WERI-Rb-1 (cell line): ENCODE measurements at regions not wholly inside any gene's neighbourhood (a gene's known extent, or its start where the extent isn't known, plus 50 kb on each side); places are given as distances from the start of the nearest gene placed in this dataset.
A peak's percentile ranks its signal among the peaks of the same experiment; 100 is the strongest.

ENCODE experiments used
- DNase-seq: peaks from one replicate; pipeline ENCODE4 v3.0.0-alpha.2; 2020
- H3K27ac ChIP-seq: fragments of 250-450 bp; sonication (Bioruptor Pico); 2 replicates; pipeline ENCODE4 v1.5.1; 2020; ENCODE audit warnings: mild to moderate bottlenecking, moderate library complexity
- H3K27me3 ChIP-seq: fragments of 250-450 bp; sonication (Bioruptor Pico); 2 replicates; pipeline ENCODE4 v1.5.1; 2021; ENCODE audit warnings: mild to moderate bottlenecking, low read depth, moderate library complexity; ENCODE audit not compliant: insufficient read depth, severe bottlenecking
- H3K36me3 ChIP-seq: fragments of 250-450 bp; sonication (Bioruptor Pico); 2 replicates; pipeline ENCODE4 v1.5.1; 2020; ENCODE audit warnings: mild to moderate bottlenecking, moderate library complexity
- H3K4me3 ChIP-seq: 2 replicates; pipeline ENCODE4 v1.5.1; 2011; ENCODE audit warnings: low read depth, mild to moderate bottlenecking, control low read depth, low read length
- H3K9me3 ChIP-seq: fragments of 250-450 bp; sonication (Bioruptor Pico); 2 replicates; pipeline ENCODE4 v1.5.1; 2021; ENCODE audit warnings: mild to moderate bottlenecking, moderate library complexity; ENCODE audit not compliant: severe bottlenecking
- CTCF ChIP-seq: IDR thresholded peaks from 2 replicates; pipeline ENCODE4 v1.5.1; 2011; ENCODE audit warnings: low read depth, mild to moderate bottlenecking, control low read depth, inconsistent platforms, low read length

- no peak overlapping the region for H3K4me3 ChIP-seq
- no peaks in the 10 kb centered on the region for H3K36me3 ChIP-seq
- no peak for DNase-seq
- no peaks in the 10 kb centered on the region for H3K27me3 ChIP-seq
- no peak overlapping the region for H3K27ac ChIP-seq
- no peak for TF ChIP-seq CTCF
- peaks cover 2% of the 10 kb centered on the region for H3K9me3 ChIP-seq
These were observed 160.1 kb upstream of the PKN2 start for GRCh38 chr1:88523854-88524528.

GRCh38 chr1:88526456-88526855, 157.6 kb upstream of the PKN2 start:
- Histone ChIP-seq H3K36me3 (no peaks in the 10 kb centered on the region), H3K9me3 (peaks cover 2% of the 10 kb centered on the region), H3K27ac (no peak overlapping the region), H3K4me3 (no peak overlapping the region), H3K27me3 (no peaks in the 10 kb centered on the region)
- DNase-seq, result no peak
- TF ChIP-seq CTCF, result no peak

GRCh38 chr1:88528792-88529191, 155.3 kb upstream of the PKN2 start:
- H3K4me3 ChIP-seq, result no peak overlapping the region
- TF ChIP-seq CTCF, result no peak
- H3K9me3 ChIP-seq, result no peaks in the 10 kb centered on the region
- no peaks in the 10 kb centered on the region for H3K27me3 ChIP-seq
- no peak for DNase-seq
- H3K36me3 ChIP-seq, result no peaks in the 10 kb centered on the region
- no peak overlapping the region for H3K27ac ChIP-seq

- no peaks in the 10 kb centered on the region for H3K36me3 ChIP-seq
- no peak overlapping the region for H3K4me3 ChIP-seq
- H3K9me3 ChIP-seq, result no peaks in the 10 kb centered on the region
- no peak overlapping the region for H3K27ac ChIP-seq
- DNase-seq, result no peak
- no peaks in the 10 kb centered on the region for H3K27me3 ChIP-seq
- TF ChIP-seq CTCF, result no peak
These were observed 154.5 kb upstream of the PKN2 start for GRCh38 chr1:88529581-88529980.

GRCh38 chr1:88530246-88530645, 153.8 kb upstream of the PKN2 start:
- no peak for DNase-seq
- Histone ChIP-seq H3K27ac (peak overlapping the region; percentile 20; the same call in 1 of the 2 replicates), H3K4me3 (no peak overlapping the region), H3K27me3 (no peaks in the 10 kb centered on the region), H3K9me3 (no peaks in the 10 kb centered on the region), H3K36me3 (no peaks in the 10 kb centered on the region)
- no peak for TF ChIP-seq CTCF

- DNase-seq, result no peak
- H3K9me3 ChIP-seq, result no peaks in the 10 kb centered on the region
- no peak overlapping the region for H3K4me3 ChIP-seq
- no peaks in the 10 kb centered on the region for H3K27me3 ChIP-seq
- no peaks in the 10 kb centered on the region for H3K36me3 ChIP-seq
- no peak overlapping the region for H3K27ac ChIP-seq
- TF ChIP-seq CTCF, result no peak
These were observed 146.3 kb upstream of the PKN2 start for GRCh38 chr1:88537787-88538186.
